Activated CD4-positive, alpha-beta T cell treated with anti-CD3 and anti-CD28 coated beads for 36 hours (primary cell): ENCODE measurements at regions not wholly inside any gene's neighbourhood (a gene's known extent, or its start where the extent isn't known, plus 50 kb on each side); places are given as distances from the start of the nearest gene placed in this dataset.

Experiments used
- ATAC-seq: fragments of 200-7000 bp; cut with Tn5 transposase; one replicate; pipeline ENCODE4 v1.10.0; 2021; ENCODE audit warnings: mild to moderate bottlenecking, moderate library complexity
- CTCF ChIA-PET: fragments of 350-600 bp; sonication (Branson Sonifier 250); formaldehyde crosslinking; loops from one replicate; lab custom pipeline; 2021; ENCODE audit warnings: antibody characterized with exemption; lab: Charles Lee
- POLR2A ChIA-PET: fragments of 350-600 bp; sonication (Branson Sonifier 250); formaldehyde crosslinking; loops from one replicate; lab custom pipeline; 2021; ENCODE audit warnings: antibody characterized with exemption, inconsistent platforms; lab: Charles Lee
- DNase-seq: peaks from one replicate; pipeline ENCODE4 v3.0.0-alpha.2; 2020
- H3K27ac Mint-ChIP-seq: one replicate; pipeline ENCODE4 v1.8.0; 2021; ENCODE audit warnings: mixed read lengths
- H3K27me3 Mint-ChIP-seq: one replicate; pipeline ENCODE4 v1.8.0; 2021; ENCODE audit warnings: mixed read lengths
- H3K36me3 Mint-ChIP-seq: one replicate; pipeline ENCODE4 v1.8.0; 2021; ENCODE audit warnings: low read depth, mixed read lengths
- H3K4me1 Mint-ChIP-seq: one replicate; pipeline ENCODE4 v1.8.0; 2021; ENCODE audit warnings: mixed read lengths
- H3K4me3 Mint-ChIP-seq: one replicate; pipeline ENCODE4 v1.8.0; 2021; ENCODE audit warnings: mild to moderate bottlenecking, moderate library complexity, mixed read lengths
- H3K9me3 Mint-ChIP-seq: one replicate; pipeline ENCODE4 v1.8.0; 2021; ENCODE audit warnings: low read depth, mixed read lengths
- intact Hi-C, 2 experiments: fragments of 100-400 bp; cut with DNase I in 1 of 2; cut with micrococcal nuclease in 1 of 2; formaldehyde crosslinking; loops; one replicate each; pipeline versions ENCODE4 v1.14.2 to v1.15.1; 2022 to 2024; cut with DNase I, micrococcal nuclease

- H3K9me3 Mint-ChIP-seq: no peaks in the 10 kb centered on the region
- DNase-seq (no peak), ATAC-seq (no peak)
- ChIA-PET POLR2A (no interaction called here), CTCF (no interaction called here)
- intact Hi-C loops: no loop called here
- H3K27ac Mint-ChIP-seq: no peak overlapping the region
- peaks cover 5% of the 10 kb centered on the region for H3K4me1 Mint-ChIP-seq
- H3K4me3 Mint-ChIP-seq: no peak overlapping the region
- peaks cover 10% of the 10 kb centered on the region for H3K36me3 Mint-ChIP-seq
- H3K27me3 Mint-ChIP-seq: no peaks in the 10 kb centered on the region
Observed at GRCh38 chr2:113838744-113839444, 51.0 kb upstream of the ACTR3 start.

- Mint-ChIP-seq H3K27me3 (no peaks in the 10 kb centered on the region), H3K9me3 (no peaks in the 10 kb centered on the region), H3K36me3 (peaks cover 10% of the 10 kb centered on the region), H3K27ac (no peak overlapping the region), H3K4me1 (peaks cover 5% of the 10 kb centered on the region), H3K4me3 (no peak overlapping the region)
- CTCF ChIA-PET: no interaction called here
- POLR2A ChIA-PET: no interaction called here
- ATAC-seq (no peak), DNase-seq (no peak)
- intact Hi-C loops: no loop called here
Observed at GRCh38 chr2:113838277-113838676, 51.6 kb upstream of the ACTR3 start.

- H3K36me3 Mint-ChIP-seq: peaks cover 2% of the 10 kb centered on the region
- POLR2A ChIA-PET: no interaction called here
- DNase-seq (no peak), ATAC-seq (no peak)
- no peaks in the 10 kb centered on the region for H3K27me3 Mint-ChIP-seq
- CTCF ChIA-PET: no interaction called here
- no peaks in the 10 kb centered on the region for H3K9me3 Mint-ChIP-seq
- H3K4me1 Mint-ChIP-seq: no peaks in the 10 kb centered on the region
- intact Hi-C loops: no loop called here
- no peak overlapping the region for H3K27ac Mint-ChIP-seq
- H3K4me3 Mint-ChIP-seq: no peak overlapping the region
Observed at GRCh38 chr2:113834051-113834730, 55.7 kb upstream of the ACTR3 start.

- CTCF ChIA-PET: no interaction called here
- Mint-ChIP-seq H3K4me1 (no peaks in the 10 kb centered on the region), H3K27ac (no peak overlapping the region), H3K36me3 (peaks cover 2% of the 10 kb centered on the region), H3K9me3 (no peaks in the 10 kb centered on the region), H3K4me3 (no peak overlapping the region), H3K27me3 (no peaks in the 10 kb centered on the region)
- POLR2A ChIA-PET: no interaction called here
- intact Hi-C loops: no loop called here
- no peak for ATAC-seq
- DNase-seq: no peak
Observed at GRCh38 chr2:113832795-113833290, 57.0 kb upstream of the ACTR3 start.

GRCh38 chr2:113831161-113831560 is 58.7 kb upstream of the ACTR3 start:
- intact Hi-C loops: no loop called here
- ATAC-seq (no peak), DNase-seq (no peak)
- Mint-ChIP-seq H3K27ac (no peak overlapping the region), H3K36me3 (peaks cover 2% of the 10 kb centered on the region), H3K4me1 (no peaks in the 10 kb centered on the region), H3K4me3 (no peak overlapping the region), H3K9me3 (no peaks in the 10 kb centered on the region), H3K27me3 (no peaks in the 10 kb centered on the region)
- POLR2A ChIA-PET: no interaction called here
- CTCF ChIA-PET: interaction anchor here (1.2 to 1.6 kb wide), 2 partner anchors 25 to 36 kb away, joined by 3 to 4 read pairs; no protein-coding TSS in a partner anchor

GRCh38 chr2:113829761-113830160 is 60.1 kb upstream of the ACTR3 start:
- no peaks in the 10 kb centered on the region for H3K4me1 Mint-ChIP-seq
- POLR2A ChIA-PET: no interaction called here
- CTCF ChIA-PET: interaction anchor here (0.5 to 1.5 kb wide), 2 partner anchors 10 to 14 kb away, joined by 3 to 5 read pairs; no protein-coding TSS in a partner anchor

GRCh38 chr2:113829270-113829669 is 60.6 kb upstream of the ACTR3 start:
- Mint-ChIP-seq H3K27me3 (no peaks in the 10 kb centered on the region), H3K4me3 (no peak overlapping the region), H3K9me3 (no peaks in the 10 kb centered on the region), H3K36me3 (peaks cover 2% of the 10 kb centered on the region), H3K4me1 (no peaks in the 10 kb centered on the region), H3K27ac (no peak overlapping the region)
- intact Hi-C loops: no loop called here
- CTCF ChIA-PET: interaction anchor here (0.5 to 1.5 kb wide), 2 partner anchors 9 to 15 kb away, joined by 3 to 5 read pairs; no protein-coding TSS in a partner anchor
- DNase-seq: no peak
- ATAC-seq: no peak
- POLR2A ChIA-PET: no interaction called here

More at GRCh38 chr2:113829761-113830160, 60.1 kb upstream of the ACTR3 start:
- no peaks in the 10 kb centered on the region for H3K9me3 Mint-ChIP-seq
- H3K4me3 Mint-ChIP-seq: no peak overlapping the region
- peaks cover 2% of the 10 kb centered on the region for H3K36me3 Mint-ChIP-seq
- H3K27me3 Mint-ChIP-seq: no peaks in the 10 kb centered on the region
- ATAC-seq (no peak), DNase-seq (no peak)
- intact Hi-C loops: no loop called here
- no peak overlapping the region for H3K27ac Mint-ChIP-seq

GRCh38 chr2:113828049-113828742 is 61.7 kb upstream of the ACTR3 start:
- H3K27me3 Mint-ChIP-seq: no peaks in the 10 kb centered on the region
- H3K4me3 Mint-ChIP-seq: no peak overlapping the region
- DNase-seq (no peak), ATAC-seq (no peak)
- POLR2A ChIA-PET: no interaction called here
- intact Hi-C loops: no loop called here
- no peak overlapping the region for H3K27ac Mint-ChIP-seq
- H3K4me1 Mint-ChIP-seq: no peaks in the 10 kb centered on the region
- CTCF ChIA-PET: interaction anchor here (1.5 kb wide), 1 partner anchor 8 kb away, joined by 5 read pairs; no protein-coding TSS in a partner anchor
- H3K9me3 Mint-ChIP-seq: no peaks in the 10 kb centered on the region
- peaks cover 2% of the 10 kb centered on the region for H3K36me3 Mint-ChIP-seq

- Mint-ChIP-seq H3K27ac (no peak overlapping the region), H3K4me3 (no peak overlapping the region), H3K9me3 (no peaks in the 10 kb centered on the region), H3K27me3 (no peaks in the 10 kb centered on the region), H3K36me3 (peaks cover 2% of the 10 kb centered on the region), H3K4me1 (no peaks in the 10 kb centered on the region)
- ATAC-seq: no peak
- CTCF ChIA-PET: no interaction called here
- intact Hi-C loops: no loop called here
- POLR2A ChIA-PET: no interaction called here
- no peak for DNase-seq
Observed at GRCh38 chr2:113827426-113827825, 62.5 kb upstream of the ACTR3 start.

- H3K9me3 Mint-ChIP-seq: no peaks in the 10 kb centered on the region
- CTCF ChIA-PET: no interaction called here
- peaks cover 2% of the 10 kb centered on the region for H3K36me3 Mint-ChIP-seq
- ATAC-seq: no peak
- peak overlapping the region; percentile 38 for H3K27ac Mint-ChIP-seq
- DNase-seq: no peak
- no peak overlapping the region for H3K4me3 Mint-ChIP-seq
- POLR2A ChIA-PET: no interaction called here
- H3K27me3 Mint-ChIP-seq: no peaks in the 10 kb centered on the region
- intact Hi-C loops: no loop called here
- no peaks in the 10 kb centered on the region for H3K4me1 Mint-ChIP-seq
Observed at GRCh38 chr2:113826346-113827285, 63.3 kb upstream of the ACTR3 start.
